Endodermal cell (in vitro differentiated cells): ENCODE measurements at regions not wholly inside any gene's neighbourhood (a gene's known extent, or its start where the extent isn't known, plus 50 kb on each side); places are given as distances from the start of the nearest gene placed in this dataset.

ENCODE experiments used
- DNase-seq: peaks from one replicate; pipeline ENCODE4 v3.0.0-alpha.2; 2017
- H3K27ac ChIP-seq: 2 replicates; pipeline ENCODE4 v1.5.1; 2013; ENCODE audit warnings: mild to moderate bottlenecking, low read depth, low read length, moderate library complexity
- H3K27me3 ChIP-seq: 2 replicates; pipeline ENCODE4 v1.6.1; 2013; ENCODE audit warnings: mild to moderate bottlenecking, low read length, moderate library complexity; ENCODE audit not compliant: insufficient read depth, control insufficient read depth, poor library complexity, severe bottlenecking
- H3K36me3 ChIP-seq: 2 replicates; pipeline ENCODE4 v1.7.0; 2013; ENCODE audit warnings: mild to moderate bottlenecking, low read length, moderate library complexity; ENCODE audit not compliant: control insufficient read depth, insufficient read depth
- H3K4me1 ChIP-seq: one replicate; pipeline ENCODE4 v1.7.0; 2013; ENCODE audit warnings: low read length; ENCODE audit not compliant: control insufficient read depth, insufficient read depth
- H3K4me3 ChIP-seq: 2 replicates; pipeline ENCODE4 v1.5.1; 2013; ENCODE audit warnings: mild to moderate bottlenecking, low read length, moderate library complexity
- H3K9ac ChIP-seq: 2 replicates; pipeline ENCODE4 v1.6.1; 2013; ENCODE audit warnings: mild to moderate bottlenecking, low read length, moderate library complexity; ENCODE audit not compliant: poor library complexity, severe bottlenecking; ENCODE audit errors: extremely low read depth
- H3K9me3 ChIP-seq: 2 replicates; pipeline ENCODE4 v1.6.1; 2013; ENCODE audit warnings: mild to moderate bottlenecking, low read length, moderate library complexity; ENCODE audit not compliant: control insufficient read depth
- H3K27ac Mint-ChIP-seq: 2 replicates; pipeline ENCODE4 v1.8.0; 2020; ENCODE audit warnings: mixed read lengths
- H3K27me3 Mint-ChIP-seq: 2 replicates; pipeline ENCODE4 v1.8.0; 2021; ENCODE audit warnings: mild to moderate bottlenecking, mixed read lengths; ENCODE audit not compliant: insufficient read depth
- H3K36me3 Mint-ChIP-seq: 2 replicates; pipeline ENCODE4 v1.8.0; 2020; ENCODE audit warnings: low read depth, mixed read lengths
- H3K4me1 Mint-ChIP-seq: 2 replicates; pipeline ENCODE4 v1.8.0; 2020; ENCODE audit warnings: mixed read lengths
- H3K4me3 Mint-ChIP-seq: 2 replicates; pipeline ENCODE4 v1.8.0; 2020; ENCODE audit warnings: mild to moderate bottlenecking, moderate library complexity, mixed read lengths
- H3K9me3 Mint-ChIP-seq: 2 replicates; pipeline ENCODE4 v1.8.0; 2020; ENCODE audit warnings: mild to moderate bottlenecking, mixed read lengths
- CTCF ChIP-seq: fragments of 200-600 bp; sonication (generic); conservative IDR thresholded peaks from 2 replicates; pipeline ENCODE4 v1.5.0; 2021; ENCODE audit warnings: antibody characterized with exemption, mild to moderate bottlenecking
- WGBS, 2 experiments: methylation state at CpG; one replicate each; pipeline versions ENCODE4 v1.1.5 to v1.1.7; 2013; ENCODE audit warnings: missing lambda C conversion rate in 2 of 2, mixed read lengths in 1 of 2; ENCODE audit not compliant: insufficient coverage in 1 of 2, insufficient read length in 1 of 2; 5-methylcytosine and 5-hydroxymethylcytosine counted together

DNA sequence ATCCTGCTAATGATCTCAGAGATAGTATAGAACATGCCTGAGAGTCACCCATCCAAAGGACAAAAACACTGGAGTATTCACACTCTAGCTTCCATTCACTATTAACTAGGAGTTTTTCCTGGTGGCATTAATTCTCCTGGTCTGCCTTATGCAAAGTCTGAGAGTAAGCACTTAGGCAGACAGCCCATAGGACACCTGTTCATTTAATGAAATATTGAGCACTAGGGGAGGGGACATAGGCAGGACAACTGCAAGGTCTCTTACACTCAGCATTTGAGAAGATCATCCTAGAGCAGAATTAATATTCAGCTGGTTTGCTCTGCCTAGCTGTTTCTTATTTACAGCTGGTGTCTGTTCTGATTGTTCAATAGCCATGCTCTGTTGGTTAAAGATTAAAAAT is 508.5 kb downstream of the CENPC start:
- Mint-ChIP-seq H3K9me3 (no peaks in the 10 kb centered on the region), H3K4me1 (peaks cover 16% of the 10 kb centered on the region), H3K27me3 (no peaks in the 10 kb centered on the region), H3K27ac (no peak overlapping the region), H3K4me3 (no peak overlapping the region), H3K36me3 (no peaks in the 10 kb centered on the region)
- Histone ChIP-seq H3K36me3 (no peaks in the 10 kb centered on the region), H3K4me3 (no peak overlapping the region), H3K27me3 (no peaks in the 10 kb centered on the region), H3K9ac (no peak overlapping the region), H3K9me3 (peaks cover 8% of the 10 kb centered on the region), H3K4me1 (peaks cover 3% of the 10 kb centered on the region), H3K27ac (no peak overlapping the region)
- no peak for DNase-seq
- TF ChIP-seq CTCF: no peak

GRCh38 chr4:67035986-67036385 is 509.3 kb downstream of the CENPC start:
- no peak for DNase-seq
- no peaks in the 10 kb centered on the region for H3K27me3 ChIP-seq
- Mint-ChIP-seq H3K4me1 (peaks cover 16% of the 10 kb centered on the region), H3K27me3 (no peaks in the 10 kb centered on the region), H3K27ac (no peak overlapping the region), H3K36me3 (no peaks in the 10 kb centered on the region), H3K9me3 (no peaks in the 10 kb centered on the region), H3K4me3 (no peak overlapping the region)
- WGBS, 2 experiments: 83 to 86% methylated on average over 1 of the region's 1 CpG
- peaks cover 8% of the 10 kb centered on the region for H3K9me3 ChIP-seq
- no peaks in the 10 kb centered on the region for H3K36me3 ChIP-seq
- H3K9ac ChIP-seq: no peak overlapping the region
- no peak overlapping the region for H3K27ac ChIP-seq
- H3K4me3 ChIP-seq: no peak overlapping the region
- TF ChIP-seq CTCF: no peak
- H3K4me1 ChIP-seq: peaks cover 3% of the 10 kb centered on the region

- H3K9me3 ChIP-seq: peaks cover 8% of the 10 kb centered on the region
- H3K27ac ChIP-seq: no peak overlapping the region
- Mint-ChIP-seq H3K4me1 (peaks cover 16% of the 10 kb centered on the region), H3K36me3 (no peaks in the 10 kb centered on the region), H3K9me3 (no peaks in the 10 kb centered on the region), H3K27ac (no peak overlapping the region), H3K27me3 (no peaks in the 10 kb centered on the region), H3K4me3 (no peak overlapping the region)
- H3K4me3 ChIP-seq: no peak overlapping the region
- WGBS, 2 experiments: 98% methylated on average over 2 of the region's 2 CpGs; no CpG with 5 or more reads in 1 of the 2 experiments
- no peak for TF ChIP-seq CTCF
- H3K4me1 ChIP-seq: peaks cover 3% of the 10 kb centered on the region
- no peaks in the 10 kb centered on the region for H3K36me3 ChIP-seq
- no peak for DNase-seq
- no peaks in the 10 kb centered on the region for H3K27me3 ChIP-seq
- no peak overlapping the region for H3K9ac ChIP-seq
Measured at GRCh38 chr4:67035501-67035900, 509.8 kb downstream of the CENPC start.
